H1 (cell line): ENCODE measurements at regions not wholly inside any gene's neighbourhood (a gene's known extent, or its start where the extent isn't known, plus 50 kb on each side); places are given as distances from the start of the nearest gene placed in this dataset. TPM values are rescaled to one million over a fixed set of nuclear protein-coding genes. Genes with fewer than 3 reads are reported as not detected.

ENCODE experiments used
- small RNA-seq: library from polyadenylated mRNA; stranded (forward); fragments of <200 nt; extraction: miRNeasy Mini kit (QIAGEN cat#:217004); gene quantifications from one replicate; pipeline ENCODE3, GENCODE V24; 2013; ENCODE audit not compliant: insufficient read depth

Small RNAs in the stretch of these regions (small RNA-seq; reads per million reads assigned to genes)
- gene RMRPP5: not detected
